Fibroblast of upper back skin (primary cell): ENCODE measurements at regions not wholly inside any gene's neighbourhood (a gene's known extent, or its start where the extent isn't known, plus 50 kb on each side); places are given as distances from the start of the nearest gene placed in this dataset.
A peak's percentile ranks its signal among the peaks of the same experiment; 100 is the strongest.

Source experiments
- DNase-seq: peaks from one replicate; pipeline ENCODE4 v3.0.0-alpha.2; 2013

DNA sequence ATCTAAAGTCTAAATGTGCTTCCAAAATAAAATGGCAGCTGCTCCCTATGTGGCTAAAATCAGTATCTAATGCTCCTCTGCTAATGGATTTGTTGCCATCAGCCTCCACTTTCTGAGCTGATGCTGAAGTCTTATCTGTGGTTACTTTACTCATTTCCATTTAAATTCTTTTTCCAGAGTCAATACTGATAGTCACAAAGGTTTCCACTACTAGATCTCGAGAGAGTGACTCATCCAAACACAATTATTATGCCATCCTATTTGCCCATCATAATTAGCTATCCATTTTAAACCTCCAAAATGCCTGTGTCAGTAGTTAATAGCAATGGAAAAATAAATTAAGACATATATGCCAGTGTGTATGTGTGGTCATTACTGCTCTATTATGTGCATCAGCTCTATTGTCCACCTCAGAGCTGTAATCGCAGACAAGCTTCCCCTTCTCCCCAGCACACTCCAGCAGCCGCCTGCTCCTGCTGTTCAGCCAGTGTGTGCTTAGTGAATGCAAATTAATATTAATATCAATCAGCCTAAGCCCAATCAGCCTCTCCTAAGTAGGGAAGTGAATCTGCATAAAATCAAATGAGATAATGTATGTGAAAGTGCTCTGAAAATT is 199.8 kb upstream of the ZIC3 start:
- no peak for DNase-seq

DNA sequence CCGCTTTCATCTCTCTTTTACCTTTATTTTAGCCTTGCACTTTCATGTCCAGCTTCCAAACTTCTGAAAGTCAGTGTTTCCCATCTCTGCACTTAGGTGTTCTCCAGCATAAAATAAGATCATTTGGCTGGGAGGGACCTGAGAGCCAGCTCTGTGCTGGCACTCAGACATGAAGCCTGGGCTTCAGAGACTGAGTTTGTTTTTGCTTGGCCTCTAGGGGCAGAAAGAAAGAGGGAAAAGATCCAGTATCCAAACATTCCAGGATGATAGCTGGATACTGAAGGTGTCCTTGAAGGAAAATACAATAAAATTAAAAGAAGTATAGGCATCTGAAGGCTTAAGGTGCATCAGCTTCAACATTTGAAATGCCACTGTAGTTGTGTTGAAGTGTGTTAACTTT is 202.4 kb upstream of the ZIC3 start:
- DNase-seq: no peak

DNA sequence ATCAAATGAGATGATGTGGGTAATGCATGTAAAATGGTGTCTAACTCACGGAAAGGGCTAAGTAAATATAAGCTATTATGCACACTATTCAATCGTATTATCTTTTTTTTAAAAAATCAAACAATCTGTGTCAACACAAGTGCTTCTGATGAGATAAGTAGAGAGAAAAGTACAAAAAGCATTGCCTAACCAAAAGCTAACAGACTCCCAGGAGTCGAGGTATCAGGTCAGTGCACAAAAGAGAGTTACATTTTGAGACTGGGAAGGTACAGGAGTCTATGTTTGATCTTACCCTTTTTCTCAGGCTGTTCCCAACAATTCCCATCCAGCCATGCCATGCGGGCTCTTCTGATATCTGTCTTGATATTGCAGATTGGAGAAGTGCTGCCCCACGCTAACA is 203.3 kb upstream of the ZIC3 start:
- DNase-seq: no peak

DNA sequence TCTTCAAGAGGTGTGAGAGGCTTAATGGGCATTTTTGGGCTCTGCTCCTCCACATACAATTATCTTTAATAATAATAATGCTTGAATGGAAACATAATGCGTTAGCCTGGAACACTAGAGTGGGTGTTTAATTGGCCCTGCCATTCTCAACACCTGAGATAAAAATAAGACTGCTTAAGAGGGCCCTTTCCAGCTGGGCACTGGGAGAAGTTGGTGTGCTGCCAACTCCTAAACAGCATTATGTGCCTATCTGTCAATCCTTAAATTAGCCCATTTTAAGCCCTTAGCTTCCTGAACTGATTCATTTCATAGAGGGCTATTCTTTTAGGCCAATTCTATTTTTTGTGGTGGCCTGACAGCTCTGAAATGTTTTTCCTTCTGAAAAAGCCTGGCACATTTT is 211.1 kb upstream of the ZIC3 start:
- DNase-seq: no peak

DNA sequence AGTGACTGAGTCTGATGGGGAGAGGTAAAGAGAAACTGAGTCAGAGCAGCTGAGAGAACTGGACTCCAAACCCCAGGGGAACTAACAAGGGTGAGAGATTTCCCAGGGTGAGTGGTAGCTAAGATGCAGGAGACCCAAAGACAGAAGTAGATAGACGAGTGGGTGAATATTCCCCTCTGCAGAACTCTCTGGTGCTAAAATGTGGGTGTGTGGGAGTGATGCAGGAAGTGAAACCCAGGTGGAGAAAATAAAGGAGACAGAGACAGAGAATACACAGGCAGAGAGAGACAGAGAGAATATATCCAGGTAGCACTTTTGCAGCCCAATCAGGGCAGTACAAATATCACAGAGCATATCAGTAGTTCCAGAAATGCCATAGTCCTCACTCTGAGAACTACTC is 212.5 kb upstream of the ZIC3 start:
- DNase-seq: no peak

DNA sequence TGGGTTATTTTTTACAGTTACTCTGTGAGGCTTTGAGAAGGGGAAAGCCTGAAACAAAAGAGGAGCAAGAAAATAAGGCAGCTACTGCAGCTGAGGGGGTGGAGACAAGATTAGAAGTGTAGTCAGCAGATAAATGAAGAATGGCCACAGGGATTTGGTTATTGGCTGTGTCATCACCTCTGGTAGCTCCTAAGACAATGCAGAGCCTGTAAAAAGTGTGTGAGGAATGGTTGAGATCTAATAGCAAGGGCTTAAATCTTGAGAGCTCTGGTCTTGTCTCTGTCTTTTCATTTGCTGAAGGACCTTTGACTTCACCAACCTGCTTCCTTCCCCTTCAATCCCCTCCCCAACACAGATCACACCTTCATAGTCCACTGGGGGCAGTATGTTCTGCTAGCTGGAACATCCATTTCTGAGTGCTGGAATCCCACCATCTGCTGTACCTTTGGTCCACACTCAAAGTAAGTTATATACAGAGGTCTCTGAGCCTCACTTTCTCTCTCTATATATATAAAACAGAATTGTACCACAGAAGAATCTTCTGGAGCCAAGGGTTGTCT is 213.7 kb upstream of the ZIC3 start:
- DNase-seq: no peak

- no peak for DNase-seq
Measured at GRCh38 chrX:137342969-137343368, 223.0 kb upstream of the ZIC3 start.

- DNase-seq: no peak
Measured at GRCh38 chrX:137313627-137314026, 252.3 kb upstream of the ZIC3 start.

GRCh38 chrX:137305404-137305803 is 260.5 kb upstream of the ZIC3 start:
- DNase-seq: no peak

DNA sequence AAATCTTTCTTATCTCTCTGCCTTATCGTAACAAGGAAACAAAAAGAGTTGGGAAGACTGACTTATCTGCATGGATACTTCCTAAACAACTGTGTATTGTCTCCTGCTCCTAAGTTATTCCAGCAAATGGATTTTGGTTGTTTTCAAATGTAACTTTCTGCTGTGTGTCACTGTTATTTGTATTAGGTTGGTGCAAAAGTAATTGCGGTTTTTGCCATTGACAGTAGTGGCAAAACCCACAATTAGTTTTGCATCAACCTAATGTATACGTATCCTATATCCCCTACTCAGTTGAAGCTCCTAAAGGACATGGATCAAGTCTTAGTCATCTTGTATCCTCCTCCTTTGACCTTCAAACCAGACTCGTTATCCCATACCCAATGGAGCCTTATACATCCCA is 263.4 kb upstream of the GPR101 start:
- DNase-seq: no peak

- no peak for DNase-seq
Measured at GRCh38 chrX:137290011-137290410, 256.2 kb upstream of the GPR101 start.

- no peak for DNase-seq
Measured at GRCh38 chrX:137287191-137287590, 253.4 kb upstream of the GPR101 start.

GRCh38 chrX:137286423-137286822 is 252.6 kb upstream of the GPR101 start:
- DNase-seq: no peak

GRCh38 chrX:137278825-137279224 is 245.0 kb upstream of the GPR101 start:
- no peak for DNase-seq

DNA sequence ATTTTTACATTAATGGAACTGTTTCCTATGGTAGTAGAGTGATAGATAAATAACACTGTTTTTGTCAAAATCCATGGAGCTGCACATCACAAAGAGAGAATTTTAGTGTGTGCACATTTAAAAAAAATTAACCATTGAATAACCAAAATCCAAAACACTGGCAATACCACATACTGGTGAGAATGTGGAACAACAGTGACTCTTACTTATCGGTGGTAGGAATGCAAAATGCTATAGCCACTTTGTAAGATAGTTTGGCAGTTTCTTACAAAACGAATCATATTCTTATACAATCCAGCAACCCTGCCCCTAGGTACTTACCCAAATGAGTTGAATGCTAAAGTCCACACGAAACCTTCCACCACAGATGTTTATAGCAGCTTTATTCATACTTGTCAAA is 229.6 kb upstream of the GPR101 start:
- DNase-seq: no peak

GRCh38 chrX:137245183-137245582 is 211.4 kb upstream of the GPR101 start:
- DNase-seq: no peak

GRCh38 chrX:137236837-137237236 is 203.0 kb upstream of the GPR101 start:
- no peak for DNase-seq

DNA sequence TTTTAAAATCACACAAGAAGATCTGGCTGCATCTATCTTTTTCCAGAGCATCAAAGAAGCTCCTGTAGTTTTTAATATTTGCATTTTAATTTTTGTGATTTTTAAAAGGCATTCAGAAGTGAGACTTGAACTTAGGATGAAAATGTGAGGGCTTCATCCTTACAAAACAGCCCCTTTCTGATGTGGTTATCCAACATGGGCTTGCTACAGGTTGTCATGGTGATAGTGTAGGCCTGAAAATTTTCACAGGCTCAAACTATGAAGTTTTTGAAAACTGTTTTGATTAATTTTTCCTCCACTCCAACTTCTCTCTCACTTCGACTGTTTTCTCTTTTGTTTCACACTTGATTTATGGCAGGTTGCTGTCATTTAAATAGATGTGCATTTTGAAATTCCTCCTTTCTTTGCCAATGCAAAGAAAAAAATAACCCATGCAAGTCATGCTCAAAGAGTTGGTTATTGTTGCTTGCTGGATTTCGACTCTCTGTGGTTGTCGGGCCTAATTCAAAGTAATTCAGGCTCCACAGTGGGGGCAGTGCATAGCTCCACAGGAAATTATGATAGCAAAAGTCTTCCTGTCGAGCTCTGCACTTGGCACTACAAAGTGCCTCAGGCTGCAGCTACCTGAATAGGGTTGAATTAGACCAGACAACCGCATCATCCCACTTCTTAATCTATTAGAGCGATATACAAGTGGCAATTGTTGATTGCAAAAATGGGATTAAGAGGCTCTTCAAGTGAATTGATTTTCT is 201.0 kb upstream of the GPR101 start:
- no peak for DNase-seq

DNA sequence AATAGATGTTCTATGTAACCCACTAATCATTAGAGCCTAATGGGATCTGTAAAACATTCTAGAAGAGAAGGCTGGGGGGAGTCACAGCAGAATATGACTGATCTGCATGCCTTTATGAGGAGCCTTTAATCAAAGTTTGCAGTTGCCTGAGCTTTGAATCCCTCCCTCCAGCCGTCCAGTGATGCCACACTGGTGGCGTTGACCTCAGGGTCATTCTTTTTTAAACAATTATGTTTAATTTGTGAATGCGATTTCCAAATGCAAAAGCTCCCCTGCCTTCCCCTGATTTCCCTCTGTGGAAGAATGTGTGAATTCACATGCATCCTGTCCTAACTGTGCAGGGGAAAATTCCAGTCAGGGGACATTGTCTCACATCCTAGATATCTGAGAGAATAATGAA is 199.7 kb upstream of the GPR101 start:
- DNase-seq: no peak

DNA sequence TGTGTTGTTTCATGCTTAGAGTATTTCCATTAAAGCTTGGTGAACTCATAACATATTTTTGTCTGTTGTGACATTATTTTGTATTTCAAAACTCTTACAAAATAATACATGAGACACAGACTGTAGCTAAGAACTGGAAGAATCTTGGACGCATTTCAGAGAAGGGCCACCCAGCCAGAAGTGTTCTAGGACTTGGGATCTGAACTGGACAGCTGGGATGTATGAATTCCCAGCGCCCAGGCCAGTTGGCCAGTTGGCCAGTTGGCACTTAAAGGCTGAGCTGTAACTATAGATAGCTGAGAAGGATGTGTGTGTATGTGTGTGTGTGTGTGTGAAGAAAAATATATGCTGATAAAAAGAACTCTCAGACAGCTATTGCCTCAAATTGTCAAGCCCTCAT is 193.4 kb upstream of the GPR101 start:
- DNase-seq: no peak

DNA sequence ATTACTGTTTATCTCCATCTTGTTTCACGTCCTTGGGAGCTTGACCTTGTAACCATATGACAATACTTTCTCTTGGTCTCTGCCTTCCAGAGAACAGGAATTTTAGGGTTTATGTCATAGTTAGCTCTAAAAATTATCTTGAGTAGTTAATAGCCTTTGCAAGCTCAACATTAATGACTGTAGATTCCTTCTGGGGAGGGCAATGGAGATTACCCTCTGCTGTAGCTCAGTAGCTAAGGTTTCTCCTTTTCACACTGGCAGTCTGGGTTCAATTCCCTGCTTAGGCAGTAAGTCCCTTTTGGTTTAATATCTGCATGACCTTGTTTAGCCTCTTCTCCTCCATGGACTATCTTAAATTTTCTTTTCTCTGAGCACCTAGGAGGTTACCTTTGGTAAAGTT is 181.7 kb upstream of the GPR101 start:
- no peak for DNase-seq

- no peak for DNase-seq
Measured at GRCh38 chrX:137212078-137212632, 178.4 kb upstream of the GPR101 start.

DNA sequence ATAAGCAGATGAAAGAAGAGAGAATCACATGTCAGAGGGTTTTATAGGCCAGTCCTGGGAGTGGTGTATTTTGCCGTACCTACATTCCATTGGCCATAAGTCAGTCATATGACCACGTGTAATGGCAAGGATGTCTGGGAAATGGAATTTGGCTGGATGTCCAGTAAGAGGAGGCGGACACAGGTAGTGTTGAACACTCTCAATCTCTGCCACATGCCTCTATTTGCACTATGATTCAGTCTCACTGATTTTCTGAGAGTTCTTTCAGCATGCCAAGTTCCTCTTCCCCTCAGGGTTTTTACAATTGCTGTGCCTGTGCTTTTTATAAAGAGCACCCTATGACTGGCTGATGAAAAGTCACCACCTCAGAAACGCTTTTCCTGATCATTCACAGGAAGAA is 164.2 kb upstream of the GPR101 start:
- DNase-seq: no peak

GRCh38 chrX:137195991-137196390 is 162.2 kb upstream of the GPR101 start:
- DNase-seq: peak; percentile 32
